HuH-7 (cell line): ENCODE measurements at regions not wholly inside any gene's neighbourhood (a gene's known extent, or its start where the extent isn't known, plus 50 kb on each side); places are given as distances from the start of the nearest gene placed in this dataset.
"Not testable (repeated sequence)": the region's sequence is repeated elsewhere in the genome, so short reads cannot be mapped to it uniquely, and the experiment has no call there.

Experiments
- DNase-seq: peaks from one replicate; pipeline ENCODE4 v3.0.0; 2011; ENCODE audit warnings: low spot score

GRCh38 chr14:101616202-101616601, 54.9 kb downstream of the DIO3 start:
- no peak for DNase-seq

GRCh38 chr14:101619484-101619883, 58.2 kb downstream of the DIO3 start:
- no peak for DNase-seq

GRCh38 chr14:101620031-101620788, 58.9 kb downstream of the DIO3 start:
- DNase-seq: no peak

GRCh38 chr14:101620821-101621785, 59.8 kb downstream of the DIO3 start:
- no peak for DNase-seq

GRCh38 chr14:101622251-101623076, 61.2 kb downstream of the DIO3 start:
- no peak for DNase-seq

GRCh38 chr14:101623077-101623372, 61.7 kb downstream of the DIO3 start:
- DNase-seq: no peak

- DNase-seq: no peak
Measured at GRCh38 chr14:101623685-101624444, 62.6 kb downstream of the DIO3 start.

GRCh38 chr14:101624536-101624935, 63.2 kb downstream of the DIO3 start:
- no peak for DNase-seq

DNA sequence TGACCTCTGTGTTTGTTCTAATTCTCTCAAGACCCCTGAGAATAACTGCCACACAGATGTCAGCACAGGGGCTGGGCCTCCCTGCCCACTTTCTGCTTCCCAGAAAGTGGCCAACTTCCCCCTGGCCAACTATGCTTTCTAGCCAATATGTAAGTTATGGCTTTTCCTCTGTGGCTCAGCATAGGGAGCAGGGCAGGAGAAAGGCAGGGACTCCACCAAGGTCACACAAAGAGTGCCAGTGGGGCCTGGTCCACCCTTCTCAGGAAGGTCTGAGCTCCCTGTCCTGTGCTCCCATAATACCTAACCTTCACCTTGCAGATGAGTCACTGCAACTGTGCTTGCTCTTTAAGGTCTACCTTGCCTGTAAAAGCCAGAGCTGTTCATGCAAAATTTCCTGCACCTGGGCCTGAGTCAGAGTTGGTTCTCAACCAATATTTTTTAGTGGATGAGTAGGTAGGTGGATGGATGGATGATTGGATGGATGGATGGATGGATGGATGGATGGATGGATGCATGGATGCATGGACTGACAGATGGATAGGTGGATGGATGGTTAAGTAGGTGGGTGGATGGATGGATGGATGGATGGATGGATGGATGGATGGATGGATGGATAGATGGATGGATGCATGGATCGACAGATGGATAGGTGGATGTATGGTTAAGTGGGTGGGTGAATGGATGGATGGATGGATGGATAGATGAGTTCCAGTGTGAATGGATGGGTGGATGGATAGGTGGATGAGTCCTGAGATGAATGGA, 64.2 kb downstream of the DIO3 start:
- no peak for DNase-seq

GRCh38 chr14:101626331-101626730, 65.0 kb downstream of the DIO3 start:
- no peak for DNase-seq

GRCh38 chr14:101627915-101628262, 66.6 kb downstream of the DIO3 start:
- no peak for DNase-seq

DNA sequence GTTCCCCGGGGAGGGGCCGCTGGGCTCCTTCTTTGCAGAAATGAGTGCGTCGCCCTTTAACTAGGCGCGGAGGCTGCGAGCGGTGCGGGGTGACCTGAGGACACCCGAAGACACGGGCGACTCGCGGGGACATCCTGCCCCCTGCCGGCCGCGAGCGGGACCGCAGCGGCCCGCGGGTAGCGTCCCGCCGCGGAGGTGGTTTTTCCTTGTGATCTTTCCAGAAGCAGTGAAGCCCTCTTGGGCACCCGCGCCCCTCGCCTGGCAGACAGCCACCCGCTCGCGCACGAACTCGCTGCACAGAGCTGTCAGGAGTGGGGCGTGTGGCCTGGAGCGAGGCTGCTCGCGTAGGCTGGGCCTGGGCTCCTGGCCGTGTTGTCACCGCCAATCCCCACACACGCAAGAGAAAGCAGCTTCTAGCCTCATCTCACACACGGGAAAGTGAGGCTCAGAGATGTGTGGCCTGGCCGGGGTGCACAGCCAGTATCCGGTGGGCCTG, 67.2 kb downstream of the DIO3 start:
- peak; percentile 83 for DNase-seq

GRCh38 chr14:101628975-101629374, 67.7 kb downstream of the DIO3 start:
- DNase-seq: no peak

DNA sequence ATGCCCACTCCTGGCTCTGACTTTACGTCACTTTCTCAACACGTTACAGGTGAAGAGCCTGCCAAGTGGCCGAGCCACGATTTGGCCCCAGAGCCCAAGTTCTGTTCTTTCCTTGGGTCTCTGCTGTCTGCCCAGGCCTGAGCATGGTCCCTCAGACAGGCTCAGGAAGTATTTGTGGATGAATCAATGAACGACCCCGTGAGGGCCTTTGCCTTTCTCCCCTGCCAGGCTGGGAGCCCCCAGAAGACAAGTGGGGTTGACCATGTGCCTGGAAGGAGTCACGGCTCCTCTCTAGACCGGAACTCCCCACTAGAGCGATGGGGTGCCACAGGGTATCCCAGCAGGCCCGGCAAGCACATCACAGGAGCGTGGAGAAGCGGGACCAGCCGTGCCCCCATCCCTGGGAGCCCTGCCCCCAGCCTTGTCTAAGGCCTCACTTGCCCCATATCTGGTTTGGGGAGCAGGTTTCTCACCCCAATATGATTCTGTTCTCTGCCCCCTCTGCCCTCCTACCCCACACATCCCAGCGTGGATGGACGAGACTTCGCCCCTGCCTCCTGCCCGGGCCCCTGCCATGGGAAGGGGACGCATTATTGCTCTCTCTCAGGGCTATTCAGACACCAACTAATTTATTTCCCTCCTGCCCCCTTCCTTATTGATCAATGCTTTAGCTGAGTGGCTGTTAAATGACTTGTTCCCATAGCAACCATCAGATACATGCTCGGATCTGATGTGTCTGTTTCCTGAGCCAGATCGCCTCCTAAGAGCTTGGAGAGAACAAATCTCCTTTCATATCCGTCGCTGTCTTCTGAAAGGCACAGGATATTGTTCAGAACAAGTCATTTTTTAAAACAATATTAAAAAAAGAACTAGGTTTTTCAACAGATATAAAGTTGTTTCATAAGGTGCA, 69.0 kb downstream of the DIO3 start:
- no peak for DNase-seq

- DNase-seq: no peak
Measured at GRCh38 chr14:101631199-101631598, 69.9 kb downstream of the DIO3 start.

DNA sequence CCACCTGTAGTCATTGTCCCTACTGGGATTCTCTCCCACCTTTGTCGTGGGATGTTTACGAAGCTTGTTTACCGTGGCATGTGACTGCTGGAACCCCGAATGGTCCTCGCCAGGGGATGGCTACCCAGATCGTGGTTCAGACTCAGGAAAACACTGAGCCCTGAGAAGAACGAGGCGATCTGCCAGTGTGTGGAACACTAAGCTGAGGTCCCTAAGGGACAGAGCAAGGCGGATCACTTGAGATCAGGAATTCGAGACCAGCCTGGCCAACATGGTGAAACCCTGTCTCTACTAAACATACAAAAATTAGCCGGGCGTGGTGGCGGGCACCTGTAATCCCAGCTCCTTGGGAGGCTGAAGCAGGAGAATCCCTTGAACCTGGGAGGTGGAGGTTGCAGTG, 70.7 kb downstream of the DIO3 start:
- not testable (repeated sequence) for DNase-seq

GRCh38 chr14:101632520-101632919, 71.2 kb downstream of the DIO3 start:
- no peak for DNase-seq

GRCh38 chr14:101633276-101633675, 72.0 kb downstream of the DIO3 start:
- no peak for DNase-seq

DNA sequence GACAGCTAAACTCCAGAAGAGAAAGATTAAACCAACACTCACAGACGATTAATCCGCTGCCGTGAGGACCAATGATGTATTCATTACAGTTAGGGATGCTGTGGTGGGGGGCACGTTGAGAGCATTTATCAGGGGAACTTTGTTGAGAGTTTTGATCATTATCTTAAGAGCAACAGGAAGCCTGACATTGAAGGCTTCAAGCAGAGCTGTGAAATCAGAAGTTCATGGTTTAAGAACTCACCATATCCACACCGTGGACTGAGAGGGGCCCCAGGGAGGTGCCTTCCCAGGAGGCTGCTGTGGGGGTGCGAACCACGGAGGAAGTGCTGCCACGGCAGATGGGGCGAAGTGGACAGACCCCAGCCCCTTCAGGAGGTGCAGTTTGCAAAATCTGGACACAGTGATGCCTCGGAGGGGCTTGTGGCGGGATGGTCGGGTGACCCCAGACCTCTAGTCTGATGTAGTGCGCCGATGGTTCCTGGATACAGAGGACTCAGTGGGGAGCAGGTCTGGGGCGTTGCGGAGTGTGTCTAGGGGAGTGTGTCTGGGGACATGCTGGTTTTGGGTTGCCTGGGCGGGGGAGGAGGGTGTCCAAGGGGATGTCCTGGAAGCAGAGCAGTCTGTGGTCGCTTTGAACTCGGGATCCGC, 73.0 kb downstream of the DIO3 start:
- DNase-seq: no peak
